Ishikawa (cell line): ENCODE measurements at regions not wholly inside any gene's neighbourhood (a gene's known extent, or its start where the extent isn't known, plus 50 kb on each side); places are given as distances from the start of the nearest gene placed in this dataset.

ENCODE experiments used
- CEBPB ChIP-seq: IDR thresholded peaks from 2 replicates; pipeline ENCODE4 v1.6.1; 2012
- CREB1 ChIP-seq: IDR thresholded peaks from 2 replicates; pipeline ENCODE4 v1.6.1; 2012; ENCODE audit warnings: low read depth
- EGR1 ChIP-seq: IDR thresholded peaks from 2 replicates; pipeline ENCODE4 v1.6.1; 2012
- EP300 ChIP-seq: IDR thresholded peaks from 2 replicates; pipeline ENCODE4 v1.6.1; 2012; ENCODE audit warnings: borderline replicate concordance
- FOXM1 ChIP-seq: IDR thresholded peaks from 2 replicates; pipeline ENCODE4 v1.6.1; 2012; ENCODE audit warnings: low read depth, borderline replicate concordance
- NFIC ChIP-seq: IDR thresholded peaks from 2 replicates; pipeline ENCODE4 v1.6.1; 2012
- RAD21 ChIP-seq: IDR thresholded peaks from 2 replicates; pipeline ENCODE4 v1.6.1; 2012; ENCODE audit warnings: low read depth
- REST ChIP-seq: IDR thresholded peaks from 2 replicates; pipeline ENCODE4 v1.6.1; 2012; ENCODE audit warnings: low read depth, mild to moderate bottlenecking
- TAF1 ChIP-seq: IDR thresholded peaks from 2 replicates; pipeline ENCODE4 v1.6.1; 2012; ENCODE audit warnings: low read depth, mild to moderate bottlenecking
- TCF12 ChIP-seq: IDR thresholded peaks from 2 replicates; pipeline ENCODE4 v1.6.1; 2012; ENCODE audit warnings: low read depth
- TEAD4 ChIP-seq: IDR thresholded peaks from 2 replicates; pipeline ENCODE4 v1.6.1; 2012
- USF1 ChIP-seq: IDR thresholded peaks from 2 replicates; pipeline ENCODE4 v1.6.1; 2012
- YY1 ChIP-seq: IDR thresholded peaks from 2 replicates; pipeline ENCODE4 v1.6.1; 2012; ENCODE audit warnings: low read depth
- ZBTB7A ChIP-seq: IDR thresholded peaks from 2 replicates; pipeline ENCODE4 v1.6.1; 2012; ENCODE audit warnings: low read depth
- TF ChIP-seq, protein P1 (sequence below): IDR thresholded peaks from 2 replicates; pipeline ENCODE4 v1.6.1; 2012

GRCh38 chr11:96543177-96543576 lies 153.4 kb downstream of the JRKL start:
- TF ChIP-seq, protein P1, sequence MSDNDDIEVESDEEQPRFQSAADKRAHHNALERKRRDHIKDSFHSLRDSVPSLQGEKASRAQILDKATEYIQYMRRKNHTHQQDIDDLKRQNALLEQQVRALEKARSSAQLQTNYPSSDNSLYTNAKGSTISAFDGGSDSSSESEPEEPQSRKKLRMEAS, result no peak
- no peak for TF ChIP-seq TEAD4
- TF ChIP-seq FOXM1, result no peak
- no peak for TF ChIP-seq REST
- no peak for TF ChIP-seq EGR1
- TF ChIP-seq TAF1, result no peak
- TF ChIP-seq TCF12, result no peak
- TF ChIP-seq RAD21, result no peak
- no peak for TF ChIP-seq EP300
- no peak for TF ChIP-seq CEBPB
- no peak for TF ChIP-seq USF1
- TF ChIP-seq YY1, result no peak
- no peak for TF ChIP-seq ZBTB7A
- no peak for TF ChIP-seq CREB1

- no peak for TF ChIP-seq CEBPB
- TF ChIP-seq TCF12, result no peak
- no peak for TF ChIP-seq TAF1
- TF ChIP-seq RAD21, result no peak
- TF ChIP-seq, protein P1, result no peak
These were observed 161.3 kb downstream of the JRKL start for GRCh38 chr11:96551136-96551535.

DNA sequence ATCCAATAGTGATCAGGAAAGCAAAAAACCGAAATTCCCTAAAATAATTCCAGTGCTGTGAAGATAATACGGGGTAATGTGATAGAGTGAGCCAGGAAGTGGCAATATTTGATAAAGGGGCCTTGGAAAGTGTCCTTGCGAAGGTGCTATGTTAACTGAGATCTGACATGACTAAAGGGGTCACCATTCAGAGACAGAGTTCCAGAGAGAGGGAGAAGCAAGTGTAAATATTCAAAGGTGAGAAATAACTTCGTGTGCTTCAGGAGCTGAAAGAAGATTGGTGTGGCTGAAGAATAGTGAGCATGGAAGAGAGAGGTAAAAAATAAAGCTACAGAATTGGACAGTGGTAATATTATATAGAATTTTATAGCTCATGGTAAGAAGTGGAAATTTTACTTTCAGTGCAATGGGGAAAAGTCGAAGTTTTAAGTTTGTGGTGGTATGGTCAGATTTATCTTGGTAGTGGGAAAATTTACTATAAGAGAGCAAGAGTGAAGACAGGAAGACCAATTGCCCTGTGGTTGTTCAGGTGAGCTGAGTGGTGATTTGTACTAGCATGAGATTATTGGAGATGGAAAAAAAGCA lies 164.5 kb downstream of the JRKL start:
- TF ChIP-seq REST (no peak), TAF1 (no peak), TEAD4 (no peak)

DNA sequence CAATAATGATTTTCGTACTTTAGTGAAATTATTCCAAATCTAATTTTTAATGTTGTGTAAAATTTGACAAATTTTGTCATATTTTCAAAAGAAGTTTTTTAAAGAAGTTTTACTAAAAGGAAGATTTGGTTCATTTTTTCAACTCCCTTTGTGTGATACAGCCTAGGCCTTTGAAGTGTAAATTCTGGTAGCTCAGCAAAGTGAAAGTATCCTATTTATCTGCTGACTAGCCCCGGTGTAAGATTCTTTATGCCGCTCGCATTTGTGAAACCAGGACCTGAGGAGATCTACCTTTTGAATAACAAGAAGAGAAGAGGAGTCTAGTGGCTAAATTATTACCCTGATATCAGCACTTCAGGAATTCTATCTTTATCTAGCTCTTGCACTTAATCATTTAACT lies 177.4 kb downstream of the JRKL start:
- no peak for TF ChIP-seq FOXM1
- TF ChIP-seq TEAD4, result no peak
- TF ChIP-seq EGR1, result no peak
- TF ChIP-seq, protein P1, result no peak
- no peak for TF ChIP-seq TCF12
- TF ChIP-seq RAD21, result no peak
- no peak for TF ChIP-seq EP300
- TF ChIP-seq ZBTB7A, result no peak
- TF ChIP-seq YY1, result no peak
- no peak for TF ChIP-seq TAF1
- TF ChIP-seq CREB1, result no peak
- TF ChIP-seq REST, result no peak
- TF ChIP-seq NFIC, result no peak
- no peak for TF ChIP-seq USF1

GRCh38 chr11:96567667-96568066 lies 177.9 kb downstream of the JRKL start:
- TF ChIP-seq FOXM1, result no peak
- no peak for TF ChIP-seq REST
- no peak for TF ChIP-seq CEBPB
- no peak for TF ChIP-seq RAD21
- TF ChIP-seq YY1, result no peak
- no peak for TF ChIP-seq USF1
- no peak for TF ChIP-seq TEAD4
- TF ChIP-seq TCF12, result no peak
- TF ChIP-seq ZBTB7A, result no peak
- no peak for TF ChIP-seq EGR1
- TF ChIP-seq, protein P1, result no peak
- no peak for TF ChIP-seq CREB1
- no peak for TF ChIP-seq NFIC
- TF ChIP-seq EP300, result no peak
- no peak for TF ChIP-seq TAF1
